BLaER1 (cell line): ENCODE measurements at regions not wholly inside any gene's neighbourhood (a gene's known extent, or its start where the extent isn't known, plus 50 kb on each side); places are given as distances from the start of the nearest gene placed in this dataset.
"Not testable (repeated sequence)": the region's sequence is repeated elsewhere in the genome, so short reads cannot be mapped to it uniquely, and the experiment has no call there.

Experiments
- H3K27ac ChIP-seq: shearing (Covaris generic); formaldehyde crosslinking; 2 replicates; pipeline ENCODE4 v1.8.1; 2022
- H3K27me3 ChIP-seq: shearing (Covaris generic); formaldehyde crosslinking; 2 replicates; pipeline ENCODE4 v1.8.1; 2022
- H3K36me3 ChIP-seq: shearing (Covaris generic); formaldehyde crosslinking; 2 replicates; pipeline ENCODE4 v1.8.1; 2022
- H3K4me1 ChIP-seq: shearing (Covaris generic); formaldehyde crosslinking; 2 replicates; pipeline ENCODE4 v1.8.1; 2022
- H3K4me2 ChIP-seq: shearing (Covaris generic); formaldehyde crosslinking; 2 replicates; pipeline ENCODE4 v1.8.1; 2022
- H3K4me3 ChIP-seq: shearing (Covaris generic); formaldehyde crosslinking; 2 replicates; pipeline ENCODE4 v1.8.1; 2022
- H3K9ac ChIP-seq: shearing (Covaris generic); formaldehyde crosslinking; 2 replicates; pipeline ENCODE4 v1.8.1; 2022
- H3K9me3 ChIP-seq: shearing (Covaris generic); formaldehyde crosslinking; 2 replicates; pipeline ENCODE4 v1.8.1; 2022
- H4K20me1 ChIP-seq: shearing (Covaris generic); formaldehyde crosslinking; 2 replicates; pipeline ENCODE4 v1.8.1; 2022
- Cebpa-rat ChIP-seq: shearing (Covaris generic); IDR thresholded peaks from 2 replicates; pipeline ENCODE4 v1.8.1; 2022

DNA sequence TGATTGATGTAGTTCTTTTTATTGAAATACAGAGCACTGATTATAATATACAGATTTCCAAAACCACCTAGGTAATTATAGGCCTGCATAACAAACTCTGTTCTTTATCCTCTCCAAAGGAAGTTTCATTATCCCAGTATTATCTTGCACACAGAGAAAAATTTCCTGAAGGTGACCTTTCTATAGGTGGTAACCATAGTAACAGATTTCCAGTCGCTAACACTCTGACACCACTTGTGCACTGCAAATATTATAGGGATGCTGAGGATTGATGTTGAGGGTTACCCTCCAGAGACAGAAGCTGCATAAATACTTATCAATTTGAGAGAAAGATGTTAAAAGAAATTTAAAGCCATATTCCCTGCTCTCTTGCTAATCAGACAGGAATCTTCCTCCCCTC, 274.5 kb upstream of the NRSN1 start:
- no peak overlapping the region for H3K4me3 ChIP-seq
- no peaks in the 10 kb centered on the region for H4K20me1 ChIP-seq
- no peak overlapping the region for H3K4me2 ChIP-seq
- no peak overlapping the region for H3K27ac ChIP-seq
- TF ChIP-seq Cebpa-rat: no peak
- H3K27me3 ChIP-seq: no peaks in the 10 kb centered on the region
- no peak overlapping the region for H3K9ac ChIP-seq
- no peaks in the 10 kb centered on the region for H3K4me1 ChIP-seq
- 0 out of 2 replicates have a peak, but pooled peaks cover 6% of the 10 kb centered on the region for H3K9me3 ChIP-seq
- no peaks in the 10 kb centered on the region for H3K36me3 ChIP-seq

DNA sequence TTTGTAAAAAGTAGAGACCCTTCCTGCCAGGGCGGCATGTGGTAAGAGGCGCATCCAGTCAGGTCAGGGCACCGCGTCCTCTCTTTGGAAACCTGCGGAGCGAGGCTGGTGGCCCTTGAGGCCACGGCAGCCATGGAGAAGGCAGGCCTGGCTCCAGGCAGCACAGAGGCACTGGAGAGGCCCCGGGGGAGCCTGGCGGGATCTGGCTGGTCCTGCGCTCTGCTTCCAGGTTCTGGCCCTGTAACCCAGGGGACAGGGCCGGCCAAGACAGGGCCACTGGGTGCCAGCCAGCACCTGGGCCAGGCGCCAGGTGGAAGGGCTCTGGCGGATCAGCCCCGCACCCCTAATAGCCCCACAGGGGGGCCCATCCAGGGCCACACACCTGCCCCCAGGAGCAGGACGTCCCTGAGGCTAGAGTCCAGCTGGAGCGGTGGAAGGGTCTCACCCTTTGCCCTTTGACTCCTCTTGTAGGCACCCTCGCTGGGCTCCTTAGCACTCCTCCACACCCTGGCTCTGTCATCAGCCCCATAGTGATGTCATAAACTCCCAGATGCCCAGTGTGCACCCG, 272.4 kb upstream of the NRSN1 start:
- H4K20me1 ChIP-seq, H3K36me3 ChIP-seq: not testable (repeated sequence)

DNA sequence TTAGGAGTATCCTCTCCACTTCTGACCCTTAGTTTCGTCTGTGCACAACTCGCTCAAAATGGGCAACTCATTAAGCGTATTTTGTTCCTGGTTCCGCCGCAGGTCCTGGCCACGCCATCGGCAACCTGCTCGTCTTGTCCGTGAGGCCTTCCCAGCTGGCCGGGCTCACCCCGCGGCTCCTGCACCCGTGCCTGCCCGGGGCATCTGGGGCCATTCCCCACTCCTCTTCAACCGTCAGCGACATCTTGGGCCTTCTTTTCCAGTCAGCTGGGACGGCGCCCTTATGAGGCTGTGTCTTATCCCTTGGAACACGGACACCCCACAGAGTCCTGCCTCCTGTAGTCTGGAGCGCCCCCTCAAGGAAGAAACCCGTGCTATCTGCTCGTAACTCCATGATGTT, 271.9 kb upstream of the NRSN1 start:
- not testable (repeated sequence) for H3K27ac ChIP-seq, H3K4me1 ChIP-seq, H3K4me3 ChIP-seq, H3K4me2 ChIP-seq, H3K9ac ChIP-seq, H4K20me1 ChIP-seq, H3K36me3 ChIP-seq, H3K9me3 ChIP-seq, H3K27me3 ChIP-seq

More for the DNA sequence above, 272.4 kb upstream of the NRSN1 start:
- H3K27me3 ChIP-seq, H3K9me3 ChIP-seq, H3K27ac ChIP-seq, H3K9ac ChIP-seq, H3K4me3 ChIP-seq, H3K4me2 ChIP-seq, H3K4me1 ChIP-seq: not testable (repeated sequence)

DNA sequence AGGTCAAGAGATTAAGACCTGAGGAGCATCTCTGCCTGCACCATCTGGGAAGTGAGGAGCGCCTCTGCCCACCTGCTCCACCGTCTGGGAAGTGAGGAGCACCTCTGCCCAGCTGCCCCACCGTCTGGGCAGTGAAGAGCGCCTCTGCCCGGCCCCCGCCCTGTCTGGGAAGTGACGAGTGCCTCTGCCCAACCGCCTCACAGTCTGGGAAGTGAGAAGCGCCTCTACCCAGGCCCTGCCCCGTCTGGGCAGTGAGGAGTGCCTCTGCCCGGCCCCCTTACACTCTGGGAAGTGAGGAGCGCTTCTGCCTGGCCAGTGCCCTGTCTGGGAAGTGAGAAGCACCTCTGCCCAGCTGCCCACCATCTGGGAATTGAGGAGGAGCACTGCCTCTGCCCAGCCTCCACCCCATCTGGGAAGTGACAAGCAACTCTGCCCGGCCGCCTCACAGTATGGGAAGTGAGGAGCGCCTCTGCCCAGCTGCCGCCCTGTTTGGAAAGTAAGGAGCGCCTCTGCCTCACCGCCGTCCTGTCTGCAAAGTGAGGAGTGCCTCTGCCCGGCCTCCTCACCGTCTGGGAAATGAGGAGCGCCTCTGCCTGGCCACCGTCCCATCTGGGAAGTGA, 270.4 kb upstream of the NRSN1 start:
- no peak overlapping the region for H3K9ac ChIP-seq
- H3K27ac ChIP-seq: no peak overlapping the region
- TF ChIP-seq Cebpa-rat: no peak

DNA sequence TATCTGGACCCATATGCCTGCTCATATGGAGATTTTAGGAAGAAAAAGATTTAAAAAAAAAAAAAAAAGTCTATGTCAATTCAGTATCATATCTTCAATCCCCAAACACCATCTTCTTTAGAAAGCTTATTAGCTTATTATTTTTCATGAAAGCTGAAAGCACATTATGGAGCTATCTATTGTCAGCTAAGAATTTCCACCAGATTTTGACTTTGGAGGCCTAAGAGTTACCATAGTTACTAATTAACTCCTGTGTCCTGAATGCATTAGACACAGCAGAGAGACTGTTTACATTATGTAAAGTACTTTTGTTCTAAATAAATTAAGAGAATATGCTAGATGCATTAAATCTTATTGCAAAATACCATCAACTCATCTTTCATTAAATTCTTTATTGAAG, 255.5 kb upstream of the NRSN1 start:
- H3K9ac ChIP-seq: no peak overlapping the region

More for the DNA sequence above, 270.4 kb upstream of the NRSN1 start:
- H3K27me3 ChIP-seq: no peaks in the 10 kb centered on the region
- H4K20me1 ChIP-seq: no peaks in the 10 kb centered on the region
- H3K4me3 ChIP-seq: no peak overlapping the region
- no peaks in the 10 kb centered on the region for H3K36me3 ChIP-seq
- H3K9me3 ChIP-seq: 0 out of 2 replicates have a peak, but pooled peaks cover 6% of the 10 kb centered on the region
- H3K4me2 ChIP-seq: no peak overlapping the region
- no peaks in the 10 kb centered on the region for H3K4me1 ChIP-seq

DNA sequence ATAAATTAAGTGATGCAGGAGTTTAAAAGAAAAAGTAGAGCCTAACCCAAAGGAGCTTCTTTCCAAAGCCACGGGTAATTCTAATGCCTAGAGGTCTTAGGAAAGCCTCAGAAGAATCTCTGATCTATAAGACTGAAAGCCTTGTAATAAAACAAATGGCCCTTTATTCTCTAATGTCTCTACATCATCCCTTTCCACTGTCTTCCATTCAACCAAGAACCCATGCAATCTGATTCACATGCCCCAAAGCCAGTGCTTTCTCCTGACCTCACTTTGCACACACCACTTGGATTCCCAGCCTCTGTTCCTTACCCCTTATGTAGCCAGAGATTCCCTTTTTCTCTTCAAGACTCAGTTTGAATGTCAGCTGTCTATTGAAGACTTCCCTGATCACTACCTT, 252.9 kb upstream of the NRSN1 start:
- TF ChIP-seq Cebpa-rat: no peak
- no peak overlapping the region for H3K4me2 ChIP-seq
- H3K9me3 ChIP-seq: no peaks in the 10 kb centered on the region
- no peaks in the 10 kb centered on the region for H3K27me3 ChIP-seq
- H3K4me3 ChIP-seq: no peak overlapping the region
- no peaks in the 10 kb centered on the region for H3K4me1 ChIP-seq
- no peak overlapping the region for H3K9ac ChIP-seq
- no peak overlapping the region for H3K27ac ChIP-seq
- H4K20me1 ChIP-seq: no peaks in the 10 kb centered on the region
- H3K36me3 ChIP-seq: no peaks in the 10 kb centered on the region

More for the DNA sequence above, 255.5 kb upstream of the NRSN1 start:
- Histone ChIP-seq H3K9me3 (no peaks in the 10 kb centered on the region), H3K27me3 (no peaks in the 10 kb centered on the region), H3K27ac (no peak overlapping the region), H4K20me1 (no peaks in the 10 kb centered on the region), H3K4me2 (no peak overlapping the region), H3K36me3 (no peaks in the 10 kb centered on the region), H3K4me1 (no peaks in the 10 kb centered on the region), H3K4me3 (no peak overlapping the region)
- no peak for TF ChIP-seq Cebpa-rat

DNA sequence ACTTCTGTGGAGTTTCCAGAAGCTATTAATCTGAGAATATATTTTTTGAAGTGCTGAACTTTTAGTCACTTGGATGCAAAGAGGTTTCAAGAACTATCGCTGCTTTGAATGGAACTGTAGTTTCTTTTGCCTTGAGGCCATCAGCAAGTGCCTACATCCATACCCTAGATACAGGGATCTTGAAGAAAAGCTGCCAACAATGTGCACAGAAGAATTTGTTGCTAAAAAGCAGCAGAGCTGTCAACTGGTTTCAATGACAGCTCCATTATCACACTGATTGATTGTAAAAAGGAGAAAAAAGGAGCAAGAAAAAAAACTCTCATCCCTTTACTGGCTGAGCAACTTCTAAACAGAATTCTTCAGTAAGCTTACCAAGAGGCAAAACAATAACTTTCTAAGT, 251.0 kb upstream of the NRSN1 start:
- no peaks in the 10 kb centered on the region for H3K27me3 ChIP-seq
- H4K20me1 ChIP-seq: no peaks in the 10 kb centered on the region
- peaks cover 6% of the 10 kb centered on the region; the same call in 1 of the 2 replicates for H3K4me1 ChIP-seq
- no peak overlapping the region for H3K4me2 ChIP-seq
- no peaks in the 10 kb centered on the region for H3K9me3 ChIP-seq
- no peak for TF ChIP-seq Cebpa-rat
- no peak overlapping the region for H3K4me3 ChIP-seq
- H3K27ac ChIP-seq: no peak overlapping the region
- H3K9ac ChIP-seq: no peak overlapping the region
- H3K36me3 ChIP-seq: no peaks in the 10 kb centered on the region

DNA sequence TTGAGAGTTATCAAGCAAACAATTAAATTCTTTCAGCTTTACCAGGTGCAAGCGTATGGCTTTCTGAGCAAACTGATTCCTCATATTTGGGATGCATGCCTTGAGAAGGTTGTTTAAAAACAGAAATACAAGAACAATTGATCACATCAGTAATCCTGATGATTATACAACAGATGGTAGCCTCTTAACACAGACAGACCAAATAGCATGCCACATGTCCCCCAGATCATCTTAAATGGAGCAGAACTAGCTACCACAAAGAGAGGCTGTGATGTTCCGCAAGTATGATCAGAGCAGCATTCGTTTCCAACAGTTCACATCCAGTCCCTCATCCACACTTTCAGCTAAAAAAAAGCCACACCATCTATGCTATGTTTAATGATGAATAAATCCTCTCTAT, 246.2 kb upstream of the NRSN1 start:
- no peak for TF ChIP-seq Cebpa-rat
- no peaks in the 10 kb centered on the region for H4K20me1 ChIP-seq
- H3K4me3 ChIP-seq: no peak overlapping the region
- no peaks in the 10 kb centered on the region for H3K9me3 ChIP-seq
- peak overlapping the region; percentile 4 for H3K4me2 ChIP-seq
- H3K4me1 ChIP-seq: peaks cover 6% of the 10 kb centered on the region; the same call in 1 of the 2 replicates
- H3K27me3 ChIP-seq: no peaks in the 10 kb centered on the region
- H3K27ac ChIP-seq: no peak overlapping the region
- no peaks in the 10 kb centered on the region for H3K36me3 ChIP-seq
- H3K9ac ChIP-seq: no peak overlapping the region

DNA sequence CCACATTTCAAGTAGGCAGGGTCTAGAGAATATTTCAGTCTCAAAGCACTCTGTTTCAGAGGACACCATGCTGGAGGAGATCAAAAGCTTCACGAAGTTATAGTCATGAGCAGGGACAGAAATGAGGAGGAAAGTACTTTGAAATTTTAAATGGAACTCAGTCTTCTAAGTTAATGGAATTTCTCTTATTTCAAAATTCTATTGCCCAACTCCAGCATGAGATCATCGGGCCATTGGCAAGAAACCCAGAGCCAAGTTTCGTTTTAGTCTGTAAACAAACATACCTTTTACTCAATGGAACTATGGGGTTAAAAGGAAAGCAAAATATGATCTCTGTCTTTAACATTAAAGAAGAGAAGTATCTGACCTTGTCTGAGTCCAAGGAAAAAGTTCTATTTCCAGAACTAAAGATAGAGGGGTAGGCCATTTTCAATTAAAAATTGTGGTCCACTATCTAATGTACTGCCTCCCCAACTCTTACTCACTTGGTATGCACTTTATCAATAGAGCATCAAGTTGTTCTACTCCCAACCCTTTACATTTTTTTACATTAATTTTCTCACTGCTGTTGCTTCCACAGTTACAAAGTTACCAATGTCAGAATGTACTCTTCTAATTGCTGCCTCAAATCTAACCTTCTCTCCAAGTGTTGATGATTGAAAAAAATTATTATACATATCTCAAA, 235.3 kb upstream of the NRSN1 start:
- Histone ChIP-seq H3K27me3 (no peaks in the 10 kb centered on the region), H4K20me1 (no peaks in the 10 kb centered on the region), H3K9ac (no peak overlapping the region), H3K4me1 (no peaks in the 10 kb centered on the region), H3K36me3 (no peaks in the 10 kb centered on the region), H3K27ac (no peak overlapping the region), H3K4me3 (no peak overlapping the region), H3K4me2 (no peak overlapping the region), H3K9me3 (no peaks in the 10 kb centered on the region)
- no peak for TF ChIP-seq Cebpa-rat

DNA sequence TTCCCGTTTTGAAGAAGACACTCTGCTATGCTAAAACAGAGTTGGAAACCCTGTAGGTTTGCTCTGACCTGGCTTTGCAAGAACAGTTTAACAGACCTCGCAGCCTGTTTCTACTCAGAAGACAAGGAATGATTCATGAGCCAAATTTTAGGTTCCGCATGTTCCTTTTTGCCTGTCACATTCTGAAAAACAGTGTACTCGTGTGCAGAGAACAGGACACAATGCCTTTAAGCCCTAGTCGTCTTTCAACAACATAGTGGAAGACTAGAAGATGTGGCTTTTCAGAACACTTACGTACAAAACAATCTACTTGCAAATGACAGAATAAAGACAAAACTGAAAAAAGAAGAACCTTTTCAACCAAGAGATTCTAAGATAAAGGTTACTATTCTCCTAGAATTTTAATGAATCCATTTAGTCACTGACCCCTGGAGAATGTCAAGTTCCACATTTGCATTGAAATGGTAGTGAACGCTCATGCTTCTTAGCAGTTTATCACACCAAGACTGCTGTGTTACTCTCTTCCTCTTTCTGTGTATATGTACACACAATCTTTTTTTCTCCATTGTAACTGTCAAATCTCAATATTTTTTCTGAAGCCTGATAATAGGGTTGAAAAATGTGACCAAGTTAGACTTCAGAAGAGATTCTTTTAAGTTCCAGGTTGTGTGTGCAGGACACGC, 220.7 kb upstream of the NRSN1 start:
- no peaks in the 10 kb centered on the region for H3K27me3 ChIP-seq
- no peak for TF ChIP-seq Cebpa-rat

More for the DNA sequence above, 220.7 kb upstream of the NRSN1 start:
- no peak overlapping the region for H3K4me3 ChIP-seq
- H3K36me3 ChIP-seq: no peaks in the 10 kb centered on the region
- H3K9ac ChIP-seq: no peak overlapping the region
- H3K27ac ChIP-seq: no peak overlapping the region
- H3K4me1 ChIP-seq: no peaks in the 10 kb centered on the region
- H3K9me3 ChIP-seq: no peaks in the 10 kb centered on the region
- H3K4me2 ChIP-seq: no peak overlapping the region
- H4K20me1 ChIP-seq: no peaks in the 10 kb centered on the region
